Hepatocyte (in vitro differentiated cells): ENCODE measurements at regions not wholly inside any gene's neighbourhood (a gene's known extent, or its start where the extent isn't known, plus 50 kb on each side); places are given as distances from the start of the nearest gene placed in this dataset.

Experiments used
- DNase-seq: peaks from one replicate; pipeline ENCODE4 v3.0.0-alpha.2; 2016; ENCODE audit warnings: low spot score
- H2AFZ ChIP-seq: fragments of 200-600 bp; sonication (generic); 2 replicates; pipeline ENCODE4 v1.6.0; 2016; ENCODE audit warnings: antibody characterized with exemption, mild to moderate bottlenecking
- H3K27ac ChIP-seq: fragments of 200-600 bp; sonication (generic); 2 replicates; pipeline ENCODE4 v1.5.1; 2016; ENCODE audit warnings: mild to moderate bottlenecking
- H3K27me3 ChIP-seq: fragments of 200-600 bp; sonication (generic); 2 replicates; pipeline ENCODE4 v1.6.1; 2016
- H3K36me3 ChIP-seq: fragments of 200-600 bp; sonication (generic); replicated peaks from 2 replicates; pipeline ENCODE4 v1.5.1; 2016; ENCODE audit warnings: low read depth; ENCODE audit not compliant: insufficient read depth
- H3K4me1 ChIP-seq: fragments of 200-600 bp; sonication (generic); 2 replicates; pipeline ENCODE4 v1.5.1; 2016; ENCODE audit warnings: mild to moderate bottlenecking, moderate library complexity; ENCODE audit not compliant: insufficient read depth
- H3K4me2 ChIP-seq: fragments of 200-600 bp; sonication (generic); 2 replicates; pipeline ENCODE4 v1.6.0; 2016
- H3K4me3 ChIP-seq: fragments of 200-600 bp; sonication (generic); 2 replicates; pipeline ENCODE4 v1.5.1; 2016; ENCODE audit warnings: mild to moderate bottlenecking
- H3K79me2 ChIP-seq: fragments of 200-600 bp; sonication (generic); 2 replicates; pipeline ENCODE4 v1.6.0; 2017; ENCODE audit warnings: mild to moderate bottlenecking
- H3K9me2 ChIP-seq: fragments of 200-600 bp; sonication (generic); replicated peaks from 2 replicates; pipeline ENCODE4 v1.6.0; 2017; ENCODE audit warnings: mild to moderate bottlenecking; ENCODE audit not compliant: insufficient read depth
- H3K9me3 ChIP-seq: fragments of 200-600 bp; sonication (generic); 2 replicates; pipeline ENCODE4 v1.5.1; 2016; ENCODE audit warnings: low read depth, mild to moderate bottlenecking
- H4K20me1 ChIP-seq: fragments of 200-600 bp; sonication (generic); 2 replicates; pipeline ENCODE4 v1.6.0; 2016; ENCODE audit warnings: mild to moderate bottlenecking; ENCODE audit not compliant: insufficient read depth, poor library complexity, severe bottlenecking
- EZH2 ChIP-seq: fragments of 200-600 bp; sonication (generic); IDR thresholded peaks from 2 replicates; pipeline ENCODE4 v1.6.1; 2016; ENCODE audit warnings: antibody characterized with exemption, mild to moderate bottlenecking, borderline replicate concordance
- EZH2phosphoT487 ChIP-seq: fragments of 200-600 bp; sonication (generic); IDR thresholded peaks from one replicate; pipeline ENCODE4 v1.6.1; 2018; ENCODE audit warnings: antibody characterized with exemption, mild to moderate bottlenecking, low read depth, moderate library complexity; ENCODE audit not compliant: unreplicated experiment, severe bottlenecking
- WGBS: methylation state at CpG from one replicate; pipeline ENCODE4 v1.1.6; 2016; ENCODE audit warnings: low lambda C conversion rate; ENCODE audit errors: missing lambda C conversion rate; 5-methylcytosine and 5-hydroxymethylcytosine counted together
- TF ChIP-seq, protein P1 (sequence below): fragments of 200-600 bp; sonication (generic); IDR thresholded peaks from 2 replicates; pipeline ENCODE4 v1.5.1; 2016; ENCODE audit warnings: antibody characterized with exemption, mild to moderate bottlenecking; ENCODE audit not compliant: poor library complexity

DNA sequence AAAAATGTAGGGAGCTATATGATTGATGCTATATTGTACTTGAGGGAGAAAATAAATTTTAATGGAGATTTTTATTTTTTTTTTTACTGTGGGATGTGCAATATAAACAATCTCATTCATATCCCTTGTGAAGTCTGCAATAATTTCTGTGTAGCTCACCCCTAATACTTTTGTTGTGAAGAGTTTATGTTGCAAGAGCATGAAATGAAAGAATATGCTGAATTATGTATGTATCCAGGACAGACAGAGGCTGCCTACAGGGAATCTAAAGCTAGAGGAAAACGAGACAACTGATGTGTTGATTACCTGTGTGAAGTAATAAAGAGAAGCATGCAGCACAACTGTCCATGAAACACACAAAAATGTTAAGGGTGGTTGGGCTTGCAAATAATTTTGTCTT, 643.3 kb downstream of the DCDC2C start:
- no peak overlapping the region for H2AFZ ChIP-seq
- H3K4me2 ChIP-seq = no peak overlapping the region
- H3K9me2 ChIP-seq = no peaks in the 10 kb centered on the region
- no peaks in the 10 kb centered on the region for H4K20me1 ChIP-seq
- H3K4me1 ChIP-seq = no peaks in the 10 kb centered on the region
- no peaks in the 10 kb centered on the region for H3K36me3 ChIP-seq
- TF ChIP-seq EZH2 = no peak
- TF ChIP-seq EZH2phosphoT487 = no peak
- TF ChIP-seq, protein P1, sequence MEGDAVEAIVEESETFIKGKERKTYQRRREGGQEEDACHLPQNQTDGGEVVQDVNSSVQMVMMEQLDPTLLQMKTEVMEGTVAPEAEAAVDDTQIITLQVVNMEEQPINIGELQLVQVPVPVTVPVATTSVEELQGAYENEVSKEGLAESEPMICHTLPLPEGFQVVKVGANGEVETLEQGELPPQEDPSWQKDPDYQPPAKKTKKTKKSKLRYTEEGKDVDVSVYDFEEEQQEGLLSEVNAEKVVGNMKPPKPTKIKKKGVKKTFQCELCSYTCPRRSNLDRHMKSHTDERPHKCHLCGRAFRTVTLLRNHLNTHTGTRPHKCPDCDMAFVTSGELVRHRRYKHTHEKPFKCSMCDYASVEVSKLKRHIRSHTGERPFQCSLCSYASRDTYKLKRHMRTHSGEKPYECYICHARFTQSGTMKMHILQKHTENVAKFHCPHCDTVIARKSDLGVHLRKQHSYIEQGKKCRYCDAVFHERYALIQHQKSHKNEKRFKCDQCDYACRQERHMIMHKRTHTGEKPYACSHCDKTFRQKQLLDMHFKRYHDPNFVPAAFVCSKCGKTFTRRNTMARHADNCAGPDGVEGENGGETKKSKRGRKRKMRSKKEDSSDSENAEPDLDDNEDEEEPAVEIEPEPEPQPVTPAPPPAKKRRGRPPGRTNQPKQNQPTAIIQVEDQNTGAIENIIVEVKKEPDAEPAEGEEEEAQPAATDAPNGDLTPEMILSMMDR = no peak
- no peaks in the 10 kb centered on the region for H3K9me3 ChIP-seq
- no peaks in the 10 kb centered on the region for H3K79me2 ChIP-seq
- no peak for DNase-seq
- H3K27ac ChIP-seq = no peak overlapping the region
- WGBS = 66% methylated on average over 1 of the region's 1 CpG
- H3K27me3 ChIP-seq = no peaks in the 10 kb centered on the region
- no peak overlapping the region for H3K4me3 ChIP-seq

DNA sequence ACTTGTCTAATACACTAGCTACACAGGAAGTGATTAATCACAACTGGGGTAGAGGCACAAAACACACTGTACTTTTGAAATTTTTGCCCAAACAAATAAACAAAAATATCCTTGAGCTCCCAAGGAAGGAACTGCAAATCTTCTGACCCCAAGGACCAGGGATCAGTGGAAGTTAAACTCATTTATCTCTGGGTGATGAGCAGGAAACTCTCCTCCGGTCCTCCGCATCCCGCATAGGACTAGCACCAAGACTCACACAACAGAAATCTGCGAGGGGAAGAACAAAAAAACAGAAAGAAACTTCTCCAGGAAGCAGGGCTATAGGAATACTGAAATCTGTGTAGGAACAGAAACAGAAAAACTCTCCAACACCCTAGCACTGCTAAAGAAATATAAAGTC, 650.3 kb downstream of the DCDC2C start:
- Histone ChIP-seq H3K27me3 (no peaks in the 10 kb centered on the region), H3K79me2 (no peaks in the 10 kb centered on the region), H3K36me3 (no peaks in the 10 kb centered on the region), H4K20me1 (no peaks in the 10 kb centered on the region), H3K4me3 (no peak overlapping the region), H3K4me1 (no peaks in the 10 kb centered on the region), H3K9me3 (no peaks in the 10 kb centered on the region), H3K27ac (no peak overlapping the region), H3K4me2 (no peak overlapping the region), H3K9me2 (no peaks in the 10 kb centered on the region), H2AFZ (no peak overlapping the region)
- 87% methylated on average over 4 of the region's 4 CpGs for WGBS
- TF ChIP-seq EZH2 (no peak), EZH2phosphoT487 (no peak)
- TF ChIP-seq, protein P1 = no peak
- DNase-seq = no peak

DNA sequence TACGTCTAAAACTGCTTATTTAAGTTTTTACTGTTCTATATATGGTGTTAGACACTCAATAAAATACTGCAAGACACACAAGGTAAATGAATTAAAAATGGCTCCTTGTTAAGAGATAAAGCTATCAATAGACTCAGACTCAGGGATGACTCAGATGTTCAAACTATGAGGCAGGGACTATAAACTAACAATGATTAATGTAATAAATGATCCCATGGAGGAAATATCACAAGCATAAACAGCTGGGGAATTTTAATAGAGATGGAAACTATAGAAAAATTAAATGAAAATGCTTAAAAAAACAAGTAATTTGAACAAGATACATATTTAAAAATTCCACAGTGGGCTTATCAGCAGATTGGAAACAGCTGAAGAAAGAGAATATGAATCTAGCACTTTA, 650.8 kb downstream of the DCDC2C start:
- Histone ChIP-seq H3K4me2 (no peak overlapping the region), H3K79me2 (no peaks in the 10 kb centered on the region), H3K9me3 (no peaks in the 10 kb centered on the region), H3K4me1 (no peaks in the 10 kb centered on the region), H3K4me3 (no peak overlapping the region), H3K9me2 (no peaks in the 10 kb centered on the region), H3K36me3 (no peaks in the 10 kb centered on the region), H2AFZ (no peak overlapping the region), H4K20me1 (no peaks in the 10 kb centered on the region), H3K27me3 (no peaks in the 10 kb centered on the region), H3K27ac (no peak overlapping the region)
- WGBS = 54% methylated on average over 1 of the region's 1 CpG
- DNase-seq = no peak
- TF ChIP-seq EZH2phosphoT487 (no peak), EZH2 (no peak)

DNA sequence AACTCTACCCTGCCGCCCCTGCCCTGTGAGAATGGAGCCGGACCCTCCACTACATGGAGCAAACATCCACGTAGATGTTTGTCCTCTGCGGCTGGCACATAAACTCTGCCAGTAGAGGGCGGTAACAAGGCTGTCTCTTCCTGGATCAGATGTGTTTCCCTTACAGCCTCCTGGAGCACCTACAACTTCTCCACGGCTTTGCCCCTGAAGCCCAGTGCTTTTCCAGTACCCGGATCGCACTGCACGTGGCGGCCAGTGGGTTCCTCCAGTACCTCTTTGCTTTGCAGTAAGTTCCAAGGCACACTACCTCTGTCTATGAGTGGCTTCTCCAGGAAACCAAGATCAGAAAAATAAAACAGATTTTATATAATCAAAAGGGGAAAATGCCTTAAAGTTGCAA, 651.3 kb downstream of the DCDC2C start:
- DNase-seq = peak; percentile 51
- TF ChIP-seq EZH2 (no peak), EZH2phosphoT487 (no peak)
- TF ChIP-seq, protein P1 = peak; percentile 50
- Histone ChIP-seq H4K20me1 (no peaks in the 10 kb centered on the region), H3K79me2 (no peaks in the 10 kb centered on the region), H3K27ac (no peak overlapping the region), H3K36me3 (no peaks in the 10 kb centered on the region), H3K4me1 (no peaks in the 10 kb centered on the region), H3K9me3 (no peaks in the 10 kb centered on the region), H3K9me2 (no peaks in the 10 kb centered on the region), H3K4me2 (no peak overlapping the region), H2AFZ (no peak overlapping the region), H3K4me3 (no peak overlapping the region), H3K27me3 (no peaks in the 10 kb centered on the region)
- WGBS = 57% methylated on average over 10 of the region's 10 CpGs
